ENCODE measurements at regions not wholly inside any gene's neighbourhood (a gene's known extent, or its start where the extent isn't known, plus 50 kb on each side); places are given as distances from the start of the nearest gene placed in this dataset.
"Not testable (repeated sequence)": the region's sequence is repeated elsewhere in the genome, so short reads cannot be mapped to it uniquely, and the experiment has no call there.

- DNase-seq, result no peak
Measured at GRCh38 chr1:60847855-60848582, 234.3 kb upstream of the NFIA start.

- DNase-seq, result no peak
Measured at GRCh38 chr1:60847391-60847790, 235.0 kb upstream of the NFIA start.

GRCh38 chr1:60845659-60846058 lies 236.7 kb upstream of the NFIA start:
- DNase-seq, result not testable (repeated sequence)

GRCh38 chr1:60842304-60842703 lies 240.1 kb upstream of the NFIA start:
- no peak for DNase-seq

- DNase-seq, result no peak
Measured at GRCh38 chr1:60841116-60842046, 241.0 kb upstream of the NFIA start.

GRCh38 chr1:60840476-60840875 lies 241.9 kb upstream of the NFIA start:
- not testable (repeated sequence) for DNase-seq

GRCh38 chr1:60835649-60836048 lies 246.7 kb upstream of the NFIA start:
- DNase-seq, result peak; percentile 26

GRCh38 chr1:60833173-60833572 lies 249.2 kb upstream of the NFIA start:
- DNase-seq, result no peak

GRCh38 chr1:60832367-60832766 lies 250.0 kb upstream of the NFIA start:
- DNase-seq, result no peak

- no peak for DNase-seq
Measured at GRCh38 chr1:60831780-60832179, 250.6 kb upstream of the NFIA start.

- DNase-seq, result no peak
Measured at GRCh38 chr1:60828944-60829343, 253.4 kb upstream of the NFIA start.

- DNase-seq, result no peak
Measured at GRCh38 chr1:60826320-60827094, 255.9 kb upstream of the NFIA start.

GRCh38 chr1:60825593-60825992 lies 256.8 kb upstream of the NFIA start:
- DNase-seq, result no peak

GRCh38 chr1:60823151-60823550 lies 259.2 kb upstream of the NFIA start:
- DNase-seq, result no peak

GRCh38 chr1:60822252-60822651 lies 260.1 kb upstream of the NFIA start:
- DNase-seq, result no peak

- no peak for DNase-seq
Measured at GRCh38 chr1:60821156-60821555, 261.2 kb upstream of the NFIA start.

- no peak for DNase-seq
Measured at GRCh38 chr1:60818969-60819701, 263.2 kb upstream of the NFIA start.

GRCh38 chr1:60813071-60813470 lies 269.3 kb upstream of the NFIA start:
- DNase-seq, result no peak

- DNase-seq, result no peak
Measured at GRCh38 chr1:60809204-60809980, 273.0 kb upstream of the NFIA start.

GRCh38 chr1:60808676-60809075 lies 273.7 kb upstream of the NFIA start:
- DNase-seq, result no peak

- no peak for DNase-seq
Measured at GRCh38 chr1:60802884-60803283, 279.5 kb upstream of the NFIA start.

GRCh38 chr1:60797351-60797750 lies 285.0 kb upstream of the NFIA start:
- DNase-seq, result no peak

Data from SHP77 treated with DMSO at 0.1 percent for 48 hours (cell line).